Embryonic facial prominence (tissue), 1 donor: ENCODE measurements at regions not wholly inside any gene's neighbourhood (a gene's known extent, or its start where the extent isn't known, plus 50 kb on each side); places are given as distances from the start of the nearest gene placed in this dataset.

Experiments used
- DNase-seq: peaks from one replicate; pipeline ENCODE4 v3.0.0-alpha.2; 2016; ENCODE audit errors: extremely low spot score

DNA sequence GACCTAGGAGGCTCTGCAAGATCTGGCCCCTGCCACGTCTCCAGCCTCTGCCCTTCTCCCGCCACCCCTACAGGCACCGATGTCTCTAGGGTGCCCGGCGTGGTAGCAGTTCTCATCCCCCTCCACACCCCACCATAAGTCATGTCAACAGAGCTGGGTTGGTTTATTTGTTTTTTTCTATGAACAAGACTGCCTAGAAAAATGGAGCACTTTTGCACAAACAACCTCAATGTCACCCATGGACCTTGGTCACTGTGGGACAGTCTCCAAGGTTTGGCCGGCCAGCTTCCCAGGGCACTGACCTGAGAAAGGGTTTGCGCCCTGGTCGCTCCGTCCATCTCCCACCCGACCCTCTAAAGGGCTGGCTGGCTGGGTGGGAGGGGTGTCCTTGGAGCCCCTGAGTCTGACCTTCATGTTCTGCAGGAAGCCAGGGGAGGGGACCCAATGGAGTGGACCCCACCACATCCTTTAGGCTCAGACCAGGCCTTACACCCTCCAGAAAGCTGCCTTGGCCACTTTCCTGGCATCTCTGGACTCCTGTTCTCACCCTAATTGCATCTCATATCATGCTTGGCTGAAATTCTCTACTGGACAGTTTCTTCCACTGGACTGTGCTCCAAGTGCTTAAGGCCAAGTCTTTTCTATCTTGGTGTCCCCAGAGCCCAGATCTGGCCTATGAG lies 104.8 kb upstream of the PTPN1 start:
- no peak for DNase-seq

DNA sequence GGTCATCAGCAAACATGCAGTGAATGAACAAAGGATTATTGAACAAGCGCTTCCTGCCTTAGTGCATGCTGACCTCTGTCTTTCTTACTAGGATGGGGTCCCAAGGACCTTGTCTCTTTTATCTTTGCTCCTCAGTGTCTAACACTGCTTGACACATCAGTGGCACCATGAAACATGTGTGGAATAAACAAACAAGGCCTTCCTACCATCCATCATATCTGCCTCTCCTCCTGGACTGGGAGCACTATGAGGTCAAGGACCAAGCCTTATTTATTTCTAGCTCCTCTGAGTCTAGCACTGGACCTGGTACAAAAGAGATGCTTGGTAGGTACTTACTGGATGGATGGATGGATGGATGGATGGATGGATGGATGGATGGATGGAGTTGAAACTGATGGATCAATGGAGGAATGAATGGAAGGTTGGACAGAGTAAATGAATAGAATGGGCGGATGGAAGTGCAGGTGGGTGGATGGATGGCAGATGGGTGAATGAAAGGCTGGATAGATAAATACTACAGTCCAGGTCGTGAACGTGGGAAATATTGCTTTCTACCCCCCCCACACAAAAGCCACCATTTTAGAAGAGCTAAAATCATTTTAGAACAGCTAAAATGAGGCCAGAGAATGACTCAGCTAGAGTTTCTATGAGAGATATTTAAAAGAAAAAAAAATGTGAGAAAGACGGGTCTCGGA lies 104.1 kb upstream of the PTPN1 start:
- no peak for DNase-seq

DNA sequence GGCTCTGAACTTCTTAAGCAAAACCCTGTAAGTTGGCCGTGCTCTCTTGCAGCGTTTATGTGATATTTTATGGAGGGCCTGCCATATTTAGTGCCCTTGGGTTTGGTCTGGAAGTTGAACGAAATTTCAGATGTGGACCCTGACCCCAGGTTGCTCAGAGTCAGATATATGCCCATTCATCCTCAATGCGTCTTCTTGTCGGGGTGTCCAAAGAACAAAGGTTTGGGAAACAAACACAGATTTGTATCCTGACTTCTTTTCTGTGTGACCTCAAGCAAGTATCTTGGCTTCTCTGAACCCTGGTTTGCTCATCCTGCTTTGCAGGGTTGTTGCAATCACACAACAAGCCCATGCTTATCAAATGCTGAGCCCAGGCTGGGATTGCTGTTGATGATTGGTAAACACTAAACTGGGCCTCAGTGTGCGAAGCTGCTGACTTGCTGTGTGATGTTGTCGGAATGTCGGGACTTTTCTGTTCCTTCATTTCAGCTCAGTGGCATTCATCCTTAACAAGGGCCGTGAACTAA lies 103.5 kb upstream of the PTPN1 start:
- DNase-seq, result no peak

DNA sequence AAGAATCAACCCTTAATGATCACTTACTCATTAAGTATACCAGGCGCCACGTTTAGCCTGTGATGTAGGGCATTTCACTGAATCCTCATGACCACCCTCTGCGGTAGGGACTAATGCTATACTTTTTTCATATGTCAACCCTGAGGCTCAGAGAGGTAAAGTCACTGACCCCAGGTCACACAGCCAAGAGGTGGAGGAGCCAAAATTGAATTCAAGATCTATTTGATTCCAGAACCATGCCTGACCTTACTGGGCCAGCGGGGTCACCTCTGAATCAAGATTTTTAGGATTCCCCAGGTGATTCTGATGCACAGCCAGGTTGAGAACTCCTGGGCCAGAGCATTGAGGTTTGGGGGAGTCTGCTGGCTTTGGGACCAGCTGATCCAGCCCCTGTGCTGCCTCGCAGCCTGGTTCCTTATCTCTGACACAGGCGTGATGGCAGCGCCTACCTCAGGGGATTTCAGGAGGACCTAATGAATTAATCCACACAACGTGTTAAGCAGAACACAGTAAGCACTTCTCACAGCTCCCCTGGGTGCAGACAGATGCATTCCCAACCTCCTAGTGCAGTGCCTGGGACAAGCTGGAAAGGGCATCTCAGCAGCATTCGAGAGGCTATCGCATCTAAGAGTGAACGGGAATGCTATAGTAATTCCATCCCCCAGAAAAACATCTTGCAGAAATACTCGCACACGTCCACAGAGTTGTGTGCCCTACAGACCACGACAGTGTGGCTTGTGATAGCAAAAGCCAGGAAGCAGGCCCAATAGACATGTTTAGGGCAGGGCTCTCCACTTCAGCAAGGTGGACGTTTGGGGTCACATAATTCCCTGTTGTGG lies 101.4 kb upstream of the PTPN1 start:
- no peak for DNase-seq

DNA sequence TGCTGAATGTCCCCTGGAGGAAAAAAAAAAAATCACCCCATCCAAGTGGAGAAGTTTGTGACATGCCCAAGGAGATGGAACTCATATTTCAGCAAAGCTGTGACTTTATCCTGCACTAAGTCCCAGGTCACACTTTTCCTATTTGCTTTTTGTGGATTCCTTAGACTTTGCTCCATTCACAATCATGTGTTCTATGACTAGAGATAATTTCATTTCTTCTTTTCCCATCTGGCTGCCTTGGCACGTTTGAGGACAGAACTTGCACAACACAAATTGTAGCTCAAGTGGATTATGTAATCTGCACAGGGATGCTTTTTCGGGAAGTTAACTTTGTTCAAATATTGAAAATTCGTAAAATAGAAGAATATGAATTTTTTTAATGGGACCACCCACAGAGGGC lies 100.7 kb upstream of the PTPN1 start:
- DNase-seq, result no peak

DNA sequence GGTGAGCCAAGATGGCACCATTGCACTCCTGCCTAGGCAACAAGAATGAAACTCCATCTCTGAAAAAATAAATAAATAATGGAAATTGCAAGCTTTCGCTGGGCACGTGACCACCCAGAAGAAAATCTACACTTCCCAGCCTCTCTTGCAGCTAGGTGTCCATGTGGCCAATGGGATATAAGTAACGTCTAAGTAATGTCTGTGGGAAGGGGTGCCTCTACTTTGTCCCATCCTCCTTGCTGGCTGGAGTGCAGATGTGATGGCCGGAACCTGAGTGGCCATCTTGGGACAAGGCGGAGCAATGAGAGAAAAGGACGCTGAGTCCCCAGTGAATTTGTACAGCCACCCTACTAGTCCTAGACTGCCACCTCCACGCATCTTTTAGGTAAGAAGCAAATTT lies 99.8 kb upstream of the PTPN1 start:
- DNase-seq, result no peak

DNA sequence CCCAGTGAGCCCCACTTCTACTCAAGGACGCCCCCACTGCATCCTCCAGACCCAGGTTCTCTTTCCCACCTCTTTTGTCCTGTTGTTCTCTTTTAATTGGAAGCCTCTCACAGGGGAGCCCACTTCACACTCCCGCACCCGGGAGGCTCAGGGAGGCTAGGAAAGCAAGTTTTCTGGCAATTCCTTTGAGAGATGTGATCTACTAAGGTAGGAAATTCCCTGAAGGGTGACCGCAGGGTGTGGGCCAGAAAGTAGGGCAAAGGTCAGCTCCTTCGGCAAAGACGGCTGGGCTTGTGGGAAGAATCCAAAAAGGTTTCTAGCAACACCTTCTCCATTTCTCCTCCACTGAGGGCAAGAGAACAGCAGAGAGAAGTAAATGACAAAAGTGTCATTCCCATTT lies 98.1 kb upstream of the PTPN1 start:
- DNase-seq, result no peak

DNA sequence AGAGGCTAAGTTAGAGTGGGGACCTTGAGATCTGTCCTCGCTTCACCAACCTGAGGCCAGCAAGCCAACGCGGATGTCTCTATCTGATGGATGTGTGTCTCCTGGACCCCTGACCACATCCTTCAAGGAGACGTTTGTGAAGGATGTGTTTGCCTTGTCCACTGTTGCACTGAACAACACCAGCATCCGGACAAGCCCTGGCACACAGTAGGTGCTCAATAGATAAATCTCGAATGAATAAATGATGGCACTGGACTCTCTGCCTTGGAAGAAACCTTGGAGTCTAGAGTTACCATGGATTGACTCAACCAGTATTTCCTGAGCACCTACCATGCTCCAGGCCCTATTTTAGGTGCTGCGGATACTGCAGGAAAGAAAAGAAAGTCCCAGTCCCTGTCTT lies 97.7 kb upstream of the PTPN1 start:
- DNase-seq, result no peak

DNA sequence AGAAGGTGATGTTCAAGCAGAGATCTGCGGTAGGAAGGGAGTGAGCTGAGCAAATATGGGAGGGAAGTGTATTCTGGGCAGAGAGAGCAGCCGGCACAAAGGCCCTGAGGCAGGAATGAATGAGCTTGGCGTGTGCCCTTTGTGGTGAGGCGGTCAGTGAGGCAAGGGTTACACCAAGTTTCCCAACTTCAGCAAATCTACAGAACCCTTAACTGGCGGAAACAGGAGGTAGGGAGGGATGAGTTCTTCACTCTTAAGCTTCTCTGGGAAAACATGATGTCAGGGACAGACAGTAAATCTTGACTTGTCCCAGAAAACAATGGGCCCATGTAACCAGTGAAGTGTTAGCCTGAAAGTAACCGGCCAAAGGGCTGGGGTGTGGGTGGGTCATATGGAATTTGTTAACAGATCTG lies 97.1 kb upstream of the PTPN1 start:
- no peak for DNase-seq

DNA sequence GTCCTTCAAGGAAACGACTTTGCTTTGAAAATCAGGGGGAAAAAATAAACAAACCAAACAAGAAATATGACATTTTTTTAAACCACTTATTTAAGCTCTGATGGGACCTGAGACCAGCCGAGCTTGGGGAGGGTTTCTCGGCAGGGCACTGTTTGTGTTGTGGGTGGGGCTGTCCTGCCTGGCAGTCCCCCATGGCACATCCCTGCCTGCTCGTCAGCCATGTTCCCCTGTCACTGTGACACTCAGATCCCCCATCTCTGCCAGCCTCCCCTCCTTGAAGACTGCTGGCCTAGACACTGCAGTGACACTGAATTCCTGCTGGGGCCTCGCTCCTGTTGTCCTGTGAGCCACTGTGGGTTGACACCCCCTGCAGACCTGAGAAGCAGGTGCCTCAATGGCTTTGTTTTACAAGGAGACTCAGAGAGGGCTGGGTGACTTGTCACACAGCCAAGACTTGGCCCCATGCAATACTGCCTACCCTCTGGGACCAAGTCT lies 95.1 kb upstream of the PTPN1 start:
- no peak for DNase-seq

DNA sequence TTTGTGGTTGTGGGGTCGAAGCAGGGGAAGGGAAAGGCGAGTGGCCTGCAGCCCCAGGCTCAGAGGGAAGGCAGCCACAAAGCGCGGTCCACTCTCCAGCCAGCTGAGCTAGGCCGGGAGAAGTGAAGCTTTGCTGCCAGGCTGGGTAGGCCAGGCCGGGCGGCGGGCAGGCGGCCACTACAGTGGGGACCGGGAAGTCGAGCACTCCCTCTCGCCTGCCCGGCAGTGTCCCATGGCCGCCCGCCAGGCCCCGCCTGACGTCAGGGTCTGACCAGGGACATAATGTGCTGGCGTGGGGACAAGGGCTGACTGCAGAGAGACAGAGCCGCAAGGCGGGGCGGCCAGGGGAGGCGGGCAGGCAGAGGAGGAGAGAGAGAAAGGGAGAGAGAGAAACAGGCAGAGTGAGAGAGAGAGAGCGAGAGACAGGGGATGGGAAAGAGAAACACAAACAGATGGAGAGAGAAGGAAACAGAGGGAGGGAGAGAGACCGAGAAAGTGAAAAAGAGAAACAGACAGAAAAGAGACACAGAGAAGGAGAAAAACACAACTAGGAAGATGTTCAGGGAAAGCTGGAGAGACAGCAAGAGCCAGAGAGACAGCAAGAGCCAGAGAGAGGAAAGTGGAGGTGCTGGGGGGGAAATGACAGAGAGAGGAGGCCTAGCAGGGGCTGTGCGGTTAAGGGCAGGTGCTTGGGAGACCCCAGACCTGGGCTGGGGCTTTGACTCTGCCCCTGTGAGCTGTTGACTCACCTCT lies 94.5 kb upstream of the PTPN1 start:
- DNase-seq, result no peak

DNA sequence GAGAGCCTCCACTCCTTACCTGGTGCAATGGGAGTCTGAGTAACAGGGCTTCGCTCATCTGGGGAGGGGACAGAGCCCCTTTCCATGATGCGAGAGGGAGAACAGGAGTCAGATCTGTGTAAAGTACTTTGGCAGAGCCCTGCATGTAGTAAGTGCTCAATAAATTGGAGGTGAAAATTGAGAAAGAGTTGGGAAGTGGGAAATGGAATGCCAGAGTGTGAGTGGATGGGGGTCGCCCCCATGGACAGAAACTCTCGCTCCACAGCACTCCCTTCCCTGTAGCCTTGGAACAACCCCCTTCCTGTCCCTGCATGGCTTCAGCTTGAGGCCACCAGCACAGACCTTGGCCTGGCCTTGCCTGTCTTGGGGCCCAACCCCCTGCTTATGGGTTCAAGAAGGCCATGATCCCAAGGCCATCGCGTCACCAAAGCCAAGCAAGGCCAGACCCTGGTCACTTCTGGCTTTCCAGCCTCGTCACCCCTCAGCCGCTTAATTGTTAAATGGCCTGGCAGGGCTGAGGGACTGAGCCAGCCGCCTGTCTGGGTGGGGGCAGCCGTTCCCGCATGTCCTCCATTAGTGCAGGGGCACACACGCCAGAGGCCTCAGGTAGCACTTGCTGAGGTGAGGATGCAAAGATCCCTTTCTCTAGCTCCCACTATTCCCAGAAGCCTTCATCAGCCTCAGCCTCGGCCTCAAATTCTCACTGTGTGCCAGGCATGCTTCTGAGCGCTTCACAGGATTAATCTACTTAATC lies 93.7 kb upstream of the PTPN1 start:
- no peak for DNase-seq

DNA sequence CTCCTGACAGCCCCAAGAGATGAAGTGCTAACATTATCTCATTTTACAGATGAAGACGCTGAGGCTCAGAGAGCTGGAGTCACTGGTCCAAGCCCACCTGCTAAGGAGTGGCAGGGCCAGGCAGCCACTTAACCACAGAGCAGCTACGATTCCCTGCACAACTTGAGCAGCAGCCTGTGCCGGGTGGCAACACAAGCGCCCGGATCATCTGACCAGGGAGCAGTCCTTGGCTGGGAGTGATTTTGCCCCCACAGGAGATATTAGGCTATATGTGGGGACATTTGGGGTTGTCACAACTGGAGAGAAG lies 93.2 kb upstream of the PTPN1 start:
- no peak for DNase-seq

DNA sequence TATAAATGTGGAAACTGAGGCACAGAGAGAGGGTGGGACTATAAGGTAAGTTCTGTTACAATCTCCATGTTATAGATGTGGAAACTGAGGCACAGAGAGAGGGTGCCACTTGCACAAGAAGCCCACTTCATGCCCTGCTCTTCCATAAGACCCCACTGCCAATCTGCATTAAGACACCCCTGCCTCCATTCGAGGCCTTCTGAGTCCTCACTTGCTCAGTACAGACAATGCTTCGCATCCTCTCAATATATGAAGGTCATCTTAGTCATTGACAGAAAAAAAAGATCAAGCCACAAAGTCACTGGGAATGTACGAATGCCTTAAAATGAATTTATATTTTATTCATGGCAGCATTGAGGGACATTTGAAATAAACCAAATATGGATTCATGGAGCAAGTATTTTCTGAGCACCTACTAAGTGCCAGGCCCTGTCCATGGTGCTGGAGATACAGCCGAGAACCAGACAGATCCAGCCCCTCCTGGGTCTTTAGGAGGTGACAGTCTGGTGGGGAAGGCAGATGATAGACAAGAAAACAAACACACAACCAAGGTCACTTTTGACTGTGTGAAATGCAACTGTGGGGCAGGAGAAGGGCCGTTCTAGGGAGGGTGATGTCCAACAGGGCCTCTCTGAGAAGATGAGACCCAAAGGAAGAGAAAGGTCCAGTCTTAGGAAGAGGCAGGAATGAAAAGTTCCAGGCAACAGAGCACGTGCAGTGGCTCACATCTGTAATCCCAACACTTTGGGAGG lies 92.5 kb upstream of the PTPN1 start:
- DNase-seq, result no peak

DNA sequence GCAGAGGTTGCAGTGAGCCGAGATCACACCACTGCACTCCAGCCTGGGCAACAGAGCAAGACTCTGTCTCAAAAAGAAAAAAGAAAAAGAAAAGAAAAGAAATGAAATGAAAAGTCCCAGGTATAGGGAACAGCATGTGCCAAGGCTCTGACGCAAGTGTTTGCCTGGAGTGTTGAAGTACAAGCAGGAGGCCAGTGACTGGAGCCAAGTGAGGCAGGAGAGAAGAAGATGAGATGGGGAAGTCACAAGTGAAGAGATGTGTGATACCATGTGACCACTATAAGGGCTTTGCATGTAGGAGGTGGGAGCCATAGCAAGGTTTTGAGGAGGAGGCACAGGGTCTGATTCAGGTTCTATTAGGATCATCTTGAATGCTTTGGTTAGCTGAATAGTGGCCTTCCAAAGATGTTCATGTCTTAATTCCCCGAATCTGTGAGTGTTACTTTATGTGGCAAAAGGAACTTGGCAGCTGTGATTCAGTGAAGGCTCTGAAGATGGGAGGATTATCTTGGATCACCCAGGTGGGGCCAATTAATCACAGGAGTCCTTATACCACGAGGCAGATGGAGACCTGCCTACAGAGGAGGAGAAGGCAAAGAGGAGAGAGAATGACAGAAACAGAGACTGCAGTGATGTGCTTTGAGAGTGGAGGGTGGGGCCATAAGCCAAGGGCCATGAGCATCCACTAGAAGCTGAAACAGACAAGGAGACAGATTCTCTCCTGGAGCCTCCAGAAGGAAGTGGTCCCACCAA lies 91.1 kb upstream of the PTPN1 start:
- DNase-seq, result no peak

DNA sequence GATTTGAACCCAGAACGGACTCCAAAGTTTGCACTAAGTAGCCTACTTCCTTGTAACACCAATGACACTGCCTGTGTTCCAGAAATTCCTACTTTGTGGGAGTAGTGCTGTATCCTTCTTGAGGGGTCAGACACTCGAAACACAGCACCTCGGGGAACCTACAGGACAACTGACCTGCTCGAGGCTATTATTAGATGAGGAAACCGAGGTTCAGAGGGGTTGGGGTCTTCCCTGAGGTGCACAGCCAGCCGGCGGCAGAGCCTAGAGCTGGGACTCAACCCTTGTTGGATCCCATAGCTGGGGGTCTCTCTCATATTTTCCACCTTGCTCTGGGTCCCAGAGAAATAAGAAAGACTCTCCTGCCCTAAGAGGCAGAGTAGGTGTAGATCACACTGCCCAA lies 89.8 kb upstream of the PTPN1 start:
- DNase-seq, result no peak

DNA sequence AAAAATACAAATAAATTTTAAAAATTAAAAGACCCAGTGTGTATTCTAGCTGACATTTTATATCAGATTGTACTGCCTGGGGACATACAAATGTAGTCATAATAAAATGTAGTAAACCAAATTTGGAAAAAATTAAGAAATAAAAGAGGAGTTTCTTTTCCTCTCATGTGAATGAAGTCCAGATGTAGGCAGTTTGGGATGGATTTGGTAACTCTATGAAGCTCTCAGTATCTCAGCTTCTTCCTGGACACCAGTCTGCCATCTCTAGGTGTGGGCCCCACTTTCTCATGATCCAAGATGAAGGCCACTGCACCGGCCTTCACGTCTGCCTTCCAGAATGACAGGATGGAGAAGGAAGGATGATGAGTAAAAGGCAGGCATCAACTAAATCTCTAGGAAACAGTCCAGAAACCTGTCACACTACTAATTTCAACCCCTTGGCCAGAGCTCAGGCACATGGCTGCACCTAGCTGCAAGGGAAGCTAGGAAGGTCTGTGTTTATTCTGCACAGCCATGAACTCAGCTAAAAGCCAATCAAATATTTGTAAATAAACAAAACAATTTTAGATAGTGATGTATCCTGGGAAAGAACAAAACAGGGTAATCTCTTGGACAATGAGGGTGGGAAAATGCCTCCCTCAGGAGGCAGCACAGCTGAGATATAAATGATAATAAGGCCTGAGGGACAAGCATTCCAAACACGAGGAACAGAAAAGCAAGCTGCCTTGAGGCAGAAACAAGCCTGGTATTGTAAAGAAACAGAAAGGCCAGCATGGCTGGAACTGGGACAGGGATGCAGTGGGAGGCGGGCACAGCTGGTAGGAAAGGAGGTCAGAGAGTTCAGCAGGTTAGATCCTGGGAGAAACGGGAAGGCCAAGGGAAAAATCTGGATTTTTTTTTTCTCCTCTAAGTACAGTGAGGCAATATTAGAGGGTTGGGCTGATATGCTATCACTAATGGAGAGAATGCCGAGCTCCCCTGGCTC lies 88.5 kb upstream of the PTPN1 start:
- DNase-seq, result no peak

DNA sequence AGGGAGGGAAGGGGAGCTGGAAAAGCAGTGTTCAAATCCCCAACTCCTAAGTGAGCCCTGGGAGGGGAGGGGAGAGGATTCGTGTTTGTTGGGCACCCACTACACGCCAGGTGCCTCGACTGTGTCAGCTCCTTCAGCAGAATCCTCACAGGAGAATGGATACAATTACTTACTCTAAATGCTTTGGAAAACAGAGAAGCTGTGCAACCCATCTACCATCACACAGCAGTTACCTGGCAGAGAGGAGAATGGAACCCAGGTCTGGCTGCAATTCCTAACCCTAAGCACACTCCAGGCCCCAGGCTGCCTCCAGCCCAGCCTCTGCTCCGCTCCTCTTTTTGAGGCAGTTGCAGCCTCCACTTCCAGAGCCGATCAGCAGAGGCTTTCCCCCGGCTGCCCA lies 86.4 kb upstream of the PTPN1 start:
- DNase-seq, result no peak
